GM12892 (cell line): ENCODE measurements at regions not wholly inside any gene's neighbourhood (a gene's known extent, or its start where the extent isn't known, plus 50 kb on each side); places are given as distances from the start of the nearest gene placed in this dataset.
"Not testable (repeated sequence)": the region's sequence is repeated elsewhere in the genome, so short reads cannot be mapped to it uniquely, and the experiment has no call there.

Experiments used
- DNase-seq: peaks from one replicate; pipeline ENCODE4 v3.0.0; 2011; ENCODE audit not compliant: insufficient read length
- FAIRE-seq: peaks from 2 replicates; lab custom pipeline; 2011; peaks lifted over from hg19 to GRCh38; lab: Jason Lieb, UNC
- POLR2A ChIP-seq: IDR thresholded peaks from 2 replicates; pipeline ENCODE4 v1.6.1; 2011; ENCODE audit warnings: low read depth, low read length, control low read depth
- POLR2AphosphoS5 ChIP-seq: IDR thresholded peaks from 2 replicates; pipeline ENCODE4 v1.6.1; 2011; ENCODE audit warnings: low read depth, low read length, control low read depth
- TAF1 ChIP-seq: IDR thresholded peaks from 2 replicates; pipeline ENCODE4 v1.6.1; 2011; ENCODE audit warnings: low read depth, mild to moderate bottlenecking, control low read depth, low read length, borderline replicate concordance

- TF ChIP-seq TAF1 (no peak), POLR2AphosphoS5 (no peak), POLR2A (no peak)
- FAIRE-seq (no peak), DNase-seq (no peak)
These were observed 270.6 kb upstream of the IRX4 start for GRCh38 chr5:2153350-2153749.

DNA sequence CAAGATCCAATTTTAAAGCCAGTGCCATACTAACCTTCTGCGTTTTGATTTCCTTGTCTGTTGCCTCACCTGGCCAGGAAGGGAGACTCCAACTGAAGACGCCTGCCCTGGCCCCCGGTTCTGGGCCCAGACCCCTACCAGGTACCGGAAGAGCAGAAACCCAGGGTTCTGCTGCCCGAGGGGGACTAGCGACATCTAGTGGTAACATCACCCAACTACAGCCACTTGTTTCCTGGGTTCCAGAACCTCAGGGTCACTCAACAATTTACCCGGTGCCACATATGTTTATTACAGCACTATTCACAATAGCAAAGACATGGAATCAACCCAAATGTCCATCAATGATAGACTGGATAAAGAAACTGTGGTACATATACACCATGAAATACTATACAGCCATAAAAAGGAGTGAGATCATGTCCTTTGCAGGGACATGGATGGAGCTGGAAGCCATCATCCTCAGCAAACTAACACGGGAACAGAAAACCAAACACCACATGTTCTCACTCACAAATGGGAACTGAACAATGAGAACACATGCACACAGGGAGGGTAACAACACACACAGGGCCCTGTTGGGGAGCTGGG, 268.7 kb upstream of the IRX4 start:
- not testable (repeated sequence) for DNase-seq, FAIRE-seq

GRCh38 chr5:2149195-2149539, 266.4 kb upstream of the IRX4 start:
- DNase-seq (no peak), FAIRE-seq (no peak)
- TF ChIP-seq POLR2A = no peak
- no peak for TF ChIP-seq POLR2AphosphoS5
- no peak for TF ChIP-seq TAF1

DNA sequence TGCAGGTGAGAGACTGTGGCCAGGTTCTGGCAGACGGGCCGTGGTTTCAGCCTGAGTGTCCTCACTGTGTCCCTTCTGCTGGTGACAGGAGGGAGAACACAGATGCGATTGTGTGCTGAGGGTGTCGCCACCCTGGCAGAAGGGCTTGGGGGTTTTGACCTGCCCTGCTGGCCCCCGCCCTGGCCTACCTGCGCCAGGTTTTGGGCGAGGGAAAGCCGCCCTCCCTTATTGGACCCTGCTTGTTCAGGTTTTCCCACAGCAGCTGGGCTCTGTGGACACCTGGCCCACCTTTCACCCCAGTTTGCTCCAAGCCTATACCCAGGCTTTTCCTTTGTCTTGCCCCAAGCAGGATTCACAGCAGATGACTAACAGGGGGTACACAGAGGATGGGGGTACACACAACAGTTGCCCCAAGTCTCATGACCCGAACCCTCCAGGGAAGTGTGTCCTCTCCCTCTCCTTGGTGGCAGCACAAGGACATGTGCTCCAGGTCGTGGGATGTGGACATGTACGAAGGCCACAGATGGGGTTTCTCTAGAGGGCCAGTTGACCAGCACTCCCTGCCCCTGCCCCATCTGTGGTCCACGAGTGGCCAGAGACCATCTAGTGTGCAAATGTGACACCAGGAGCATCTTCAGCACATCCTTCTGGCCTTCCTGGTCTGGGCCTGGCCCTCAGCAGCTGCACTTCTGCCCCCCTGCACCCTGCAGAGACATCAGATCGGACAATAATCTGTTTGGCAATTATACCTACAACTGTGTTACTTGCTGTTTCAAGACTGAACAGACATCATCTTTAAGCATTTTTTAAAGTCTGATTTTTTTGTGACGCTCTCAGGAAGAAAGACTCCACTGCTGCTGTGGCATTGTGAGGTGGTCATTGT, 265.8 kb upstream of the IRX4 start:
- DNase-seq (no peak), FAIRE-seq (no peak)
- TF ChIP-seq POLR2AphosphoS5 = no peak
- TF ChIP-seq POLR2A = no peak
- no peak for TF ChIP-seq TAF1

DNA sequence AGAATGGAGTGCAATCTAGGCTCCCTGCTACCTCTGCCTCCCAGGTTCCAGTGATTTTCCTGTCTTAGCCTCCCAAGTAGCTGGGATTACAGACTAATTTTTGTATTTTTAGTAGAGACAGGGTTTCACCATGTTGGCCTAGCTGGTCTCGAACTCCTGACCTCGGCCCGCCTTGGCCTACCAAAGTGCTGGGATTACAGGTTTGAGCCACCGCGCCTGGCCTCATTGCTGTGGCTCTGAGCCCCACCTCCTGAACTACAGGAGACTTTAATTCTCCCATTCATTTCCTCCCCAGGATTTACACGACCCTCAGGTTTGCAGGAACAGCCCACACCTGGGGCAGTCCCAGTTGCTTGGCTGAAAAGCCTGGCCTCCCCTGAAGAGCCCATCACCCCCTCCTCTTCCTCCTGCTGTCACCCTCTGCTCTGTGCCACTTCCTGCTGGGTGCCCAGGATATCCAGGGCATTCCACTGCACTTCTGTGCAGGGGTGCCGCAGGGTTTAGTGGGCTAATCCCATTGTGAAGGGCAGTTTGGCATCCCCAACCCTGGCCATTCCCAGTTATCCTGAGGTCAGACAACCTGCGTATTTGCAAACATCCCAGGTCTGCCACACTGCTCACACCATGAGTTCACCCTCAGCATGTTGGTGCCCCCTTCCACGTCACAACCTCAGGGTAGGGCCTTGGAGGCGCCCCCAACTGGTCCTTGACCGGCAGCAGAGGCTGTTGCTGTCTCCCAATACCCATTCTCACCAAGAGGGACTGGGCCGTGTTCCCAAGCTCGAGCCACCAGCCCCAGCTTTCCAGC, 265.0 kb upstream of the IRX4 start:
- DNase-seq = no peak
- TF ChIP-seq POLR2A (no peak), TAF1 (no peak)
- FAIRE-seq = no peak

GRCh38 chr5:2143646-2144353, 261.1 kb upstream of the IRX4 start:
- TF ChIP-seq POLR2A = no peak
- TF ChIP-seq POLR2AphosphoS5 = no peak
- TF ChIP-seq TAF1 = no peak
- DNase-seq (no peak), FAIRE-seq (no peak)

GRCh38 chr5:2143088-2143487, 260.4 kb upstream of the IRX4 start:
- no peak for TF ChIP-seq POLR2AphosphoS5
- no peak for TF ChIP-seq TAF1
- no peak for TF ChIP-seq POLR2A
- FAIRE-seq (no peak), DNase-seq (no peak)

DNA sequence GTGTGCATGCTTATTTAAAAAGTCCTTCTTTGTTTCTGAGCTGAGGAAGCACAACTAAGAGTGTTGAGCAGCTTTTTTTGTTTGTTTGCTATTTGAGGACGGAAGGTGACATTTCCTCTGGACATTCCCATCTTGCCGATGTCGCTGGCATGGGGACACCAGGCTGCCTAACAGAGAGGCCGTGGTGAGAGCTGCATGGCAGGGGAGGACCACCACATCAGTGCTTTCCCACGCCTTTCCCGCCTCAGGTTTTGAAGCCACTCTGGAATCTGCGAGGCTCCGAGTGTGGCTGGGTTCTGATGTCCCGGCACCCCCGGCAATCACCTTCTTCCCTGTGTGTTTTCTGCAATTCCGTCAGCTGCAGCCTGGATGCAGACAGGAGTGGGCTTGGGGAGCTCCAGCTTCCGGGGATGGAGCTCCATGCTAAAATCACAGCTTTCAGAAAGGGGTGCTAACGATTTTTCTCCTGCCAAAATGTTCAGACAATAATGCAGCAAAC, 259.8 kb upstream of the IRX4 start:
- FAIRE-seq (no peak), DNase-seq (no peak)
- TF ChIP-seq POLR2A (no peak), POLR2AphosphoS5 (no peak), TAF1 (no peak)

GRCh38 chr5:2141254-2142000, 258.7 kb upstream of the IRX4 start:
- FAIRE-seq (no peak), DNase-seq (no peak)
- TF ChIP-seq TAF1 (no peak), POLR2AphosphoS5 (no peak), POLR2A (no peak)

DNA sequence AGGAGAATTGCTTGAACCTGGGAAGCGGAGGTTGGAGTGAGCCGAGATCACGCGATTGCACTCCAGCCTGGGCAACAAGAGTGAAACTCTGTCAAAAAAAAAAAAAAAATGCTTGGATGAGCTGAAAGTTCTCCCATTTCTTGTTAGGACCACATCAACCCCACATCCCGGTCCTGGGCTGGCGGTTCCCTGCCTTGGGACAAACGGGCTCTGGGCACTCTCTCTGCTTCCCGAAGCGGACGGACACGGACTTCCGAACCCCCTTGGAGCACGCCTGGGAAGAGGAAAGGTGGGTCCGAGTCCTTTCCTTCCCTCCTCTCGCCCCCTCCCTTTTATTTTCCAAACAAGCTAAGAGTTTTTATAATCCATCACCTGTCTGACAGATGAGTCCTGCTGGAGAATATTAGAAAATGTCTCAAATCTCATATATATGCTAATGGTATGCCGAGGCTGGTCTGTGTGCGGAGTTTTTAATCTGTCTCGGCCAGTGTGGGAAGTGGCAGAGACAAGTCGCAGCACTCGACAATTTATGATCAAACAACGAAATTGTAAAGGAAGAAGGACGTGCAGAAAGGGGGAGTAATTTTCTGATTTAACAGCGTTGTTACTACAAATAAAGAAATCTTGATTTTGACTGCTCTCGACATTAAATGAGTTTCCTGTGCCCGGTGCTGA, 257.9 kb upstream of the IRX4 start:
- no peak for TF ChIP-seq POLR2AphosphoS5
- no peak for TF ChIP-seq TAF1
- no peak for TF ChIP-seq POLR2A
- FAIRE-seq (no peak), DNase-seq (no peak)

GRCh38 chr5:2139478-2139877, 256.8 kb upstream of the IRX4 start:
- no peak for FAIRE-seq

More at GRCh38 chr5:2139478-2139877, 256.8 kb upstream of the IRX4 start:
- DNase-seq = no peak
- TF ChIP-seq POLR2A (no peak), TAF1 (no peak), POLR2AphosphoS5 (no peak)
